ENCODE measurements at regions not wholly inside any gene's neighbourhood (a gene's known extent, or its start where the extent isn't known, plus 50 kb on each side); places are given as distances from the start of the nearest gene placed in this dataset.
"Not testable (repeated sequence)": the region's sequence is repeated elsewhere in the genome, so short reads cannot be mapped to it uniquely, and the experiment has no call there.

DNA sequence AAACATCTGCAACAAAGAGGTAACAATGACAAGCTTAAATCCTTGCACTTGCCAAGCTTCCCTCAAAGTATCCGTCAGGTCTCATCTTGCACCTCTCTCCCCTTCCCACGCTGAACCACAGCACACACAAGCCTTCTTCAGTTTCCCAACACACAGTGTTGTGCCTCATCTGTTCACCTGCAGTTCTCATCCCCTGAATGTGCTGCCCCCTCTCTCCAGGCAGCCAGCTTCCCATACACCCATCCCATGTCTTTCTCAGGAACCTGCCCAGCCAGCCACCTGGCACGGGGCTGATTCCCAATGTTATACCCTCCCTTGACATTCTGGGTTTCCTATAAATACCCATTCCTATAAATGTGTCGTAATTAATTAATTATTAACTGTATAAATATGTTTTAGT lies 314.8 kb downstream of the PRELID2 start:
- H3K36me3 ChIP-seq (ENCODE audit: insufficient read depth, low read length): no peaks in the 10 kb centered on the region

DNA sequence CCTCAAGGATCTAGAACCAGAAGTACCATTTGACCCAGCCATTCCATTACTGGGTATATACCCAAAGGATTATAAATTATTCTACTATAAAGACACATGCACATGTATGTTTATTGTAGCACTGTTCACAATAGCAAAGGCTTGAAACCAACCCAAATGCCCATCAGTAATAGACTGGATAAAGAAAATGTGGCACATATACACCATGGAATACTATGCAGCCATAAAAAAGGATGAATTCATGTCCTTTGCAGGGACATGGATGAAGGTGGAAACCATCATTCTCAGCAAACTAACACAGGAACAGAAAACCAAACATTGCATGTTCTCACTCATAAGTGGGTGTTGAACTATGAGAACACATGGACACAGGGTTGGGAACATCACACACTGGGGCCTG lies 317.6 kb downstream of the PRELID2 start:
- not testable (repeated sequence) for H4K20me1 ChIP-seq (ENCODE audit: insufficient read depth, low read length); H3K9ac ChIP-seq (ENCODE audit: low read depth, low read length); H2AFZ ChIP-seq (ENCODE audit: low read depth, low read length); ATAC-seq (ENCODE audit: insufficient read depth, low read depth); H3K9me3 ChIP-seq (ENCODE audit: insufficient read depth, low read length, severe bottlenecking); H3K79me2 ChIP-seq (ENCODE audit: insufficient read depth, low read length); H3K4me2 ChIP-seq (ENCODE audit: insufficient read depth, low read length); DNase-seq; H3K4me1 ChIP-seq (ENCODE audit: insufficient read depth, low read length); H3K27ac ChIP-seq (ENCODE audit: low read length); H3K4me3 ChIP-seq (ENCODE audit: low read depth in 1 of 2, low read length in 2 of 2); H3K36me3 ChIP-seq (ENCODE audit: insufficient read depth, low read length); H3K27me3 ChIP-seq (ENCODE audit: insufficient read depth, low read length, poor library complexity)

More for the DNA sequence above, 314.8 kb downstream of the PRELID2 start:
- Histone ChIP-seq H3K79me2 (ENCODE audit: insufficient read depth, low read length) (no peaks in the 10 kb centered on the region), H3K4me1 (ENCODE audit: insufficient read depth, low read length) (no peaks in the 10 kb centered on the region), H3K27me3 (ENCODE audit: insufficient read depth, low read length, poor library complexity) (no peaks in the 10 kb centered on the region), H4K20me1 (ENCODE audit: insufficient read depth, low read length) (no peaks in the 10 kb centered on the region), H3K9me3 (ENCODE audit: insufficient read depth, low read length, severe bottlenecking) (no peaks in the 10 kb centered on the region), H3K27ac (ENCODE audit: low read length) (no peak overlapping the region), H3K4me2 (ENCODE audit: insufficient read depth, low read length) (no peak overlapping the region), H3K9ac (ENCODE audit: low read depth, low read length) (no peak overlapping the region), H2AFZ (ENCODE audit: low read depth, low read length) (no peak overlapping the region), H3K4me3 (ENCODE audit: low read depth in 1 of 2, low read length in 2 of 2) (no peak overlapping the region)
- DNase-seq: no peak
- ATAC-seq (ENCODE audit: insufficient read depth, low read depth): no peak
- TF ChIP-seq, protein P1, sequence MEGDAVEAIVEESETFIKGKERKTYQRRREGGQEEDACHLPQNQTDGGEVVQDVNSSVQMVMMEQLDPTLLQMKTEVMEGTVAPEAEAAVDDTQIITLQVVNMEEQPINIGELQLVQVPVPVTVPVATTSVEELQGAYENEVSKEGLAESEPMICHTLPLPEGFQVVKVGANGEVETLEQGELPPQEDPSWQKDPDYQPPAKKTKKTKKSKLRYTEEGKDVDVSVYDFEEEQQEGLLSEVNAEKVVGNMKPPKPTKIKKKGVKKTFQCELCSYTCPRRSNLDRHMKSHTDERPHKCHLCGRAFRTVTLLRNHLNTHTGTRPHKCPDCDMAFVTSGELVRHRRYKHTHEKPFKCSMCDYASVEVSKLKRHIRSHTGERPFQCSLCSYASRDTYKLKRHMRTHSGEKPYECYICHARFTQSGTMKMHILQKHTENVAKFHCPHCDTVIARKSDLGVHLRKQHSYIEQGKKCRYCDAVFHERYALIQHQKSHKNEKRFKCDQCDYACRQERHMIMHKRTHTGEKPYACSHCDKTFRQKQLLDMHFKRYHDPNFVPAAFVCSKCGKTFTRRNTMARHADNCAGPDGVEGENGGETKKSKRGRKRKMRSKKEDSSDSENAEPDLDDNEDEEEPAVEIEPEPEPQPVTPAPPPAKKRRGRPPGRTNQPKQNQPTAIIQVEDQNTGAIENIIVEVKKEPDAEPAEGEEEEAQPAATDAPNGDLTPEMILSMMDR (IDR thresholded peaks at IDR 0.05; ENCODE audit: borderline replicate concordance, extremely low read depth, low read length, poor library complexity, severe bottlenecking): no peak
- no peak for TF ChIP-seq EZH2 (IDR thresholded peaks at IDR 0.05; ENCODE audit: borderline replicate concordance, low read depth, low read length, severe bottlenecking)

- TF ChIP-seq, protein P1 (IDR thresholded peaks at IDR 0.05; ENCODE audit: borderline replicate concordance, extremely low read depth, low read length, poor library complexity, severe bottlenecking): no peak
- no peak for TF ChIP-seq EZH2 (IDR thresholded peaks at IDR 0.05; ENCODE audit: borderline replicate concordance, low read depth, low read length, severe bottlenecking)
- Histone ChIP-seq H2AFZ (ENCODE audit: low read depth, low read length) (no peak overlapping the region), H3K27ac (ENCODE audit: low read length) (no peak overlapping the region), H3K9me3 (ENCODE audit: insufficient read depth, low read length, severe bottlenecking) (no peaks in the 10 kb centered on the region), H3K36me3 (ENCODE audit: insufficient read depth, low read length) (no peaks in the 10 kb centered on the region), H3K4me2 (ENCODE audit: insufficient read depth, low read length) (no peak overlapping the region), H3K9ac (ENCODE audit: low read depth, low read length) (no peak overlapping the region), H4K20me1 (ENCODE audit: insufficient read depth, low read length) (no peaks in the 10 kb centered on the region), H3K4me3 (ENCODE audit: low read depth in 1 of 2, low read length in 2 of 2) (no peak overlapping the region), H3K79me2 (ENCODE audit: insufficient read depth, low read length) (no peaks in the 10 kb centered on the region), H3K27me3 (ENCODE audit: insufficient read depth, low read length, poor library complexity) (no peaks in the 10 kb centered on the region), H3K4me1 (ENCODE audit: insufficient read depth, low read length) (no peaks in the 10 kb centered on the region)
- DNase-seq (no peak), ATAC-seq (ENCODE audit: insufficient read depth, low read depth) (no peak)
These were observed 323.8 kb downstream of the PRELID2 start for GRCh38 chr5:145511351-145511750.

DNA sequence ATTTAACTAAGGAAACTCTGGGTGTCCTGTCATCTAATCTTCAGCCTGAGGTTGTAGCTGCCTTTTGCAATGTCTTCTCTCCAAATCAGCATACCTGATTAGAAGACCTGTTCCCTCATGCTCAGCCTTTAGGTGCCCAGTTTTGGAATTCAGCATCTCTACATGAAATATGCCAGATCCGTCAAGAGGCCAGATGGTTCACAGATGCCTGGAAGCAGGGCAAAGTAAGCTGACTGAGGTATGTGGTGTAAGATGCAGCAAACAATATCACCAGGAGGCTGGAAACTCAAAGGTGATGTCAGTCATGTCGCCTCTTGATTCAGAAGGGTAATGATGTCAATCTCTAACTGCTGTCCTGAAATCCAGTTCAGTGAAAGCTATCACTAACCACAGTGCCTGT lies 324.4 kb downstream of the PRELID2 start:
- H3K4me2 ChIP-seq (ENCODE audit: insufficient read depth, low read length): no peak overlapping the region
- no peaks in the 10 kb centered on the region for H3K36me3 ChIP-seq (ENCODE audit: insufficient read depth, low read length)
- no peak for TF ChIP-seq EZH2 (IDR thresholded peaks at IDR 0.05; ENCODE audit: borderline replicate concordance, low read depth, low read length, severe bottlenecking)
- TF ChIP-seq, protein P1 (IDR thresholded peaks at IDR 0.05; ENCODE audit: borderline replicate concordance, extremely low read depth, low read length, poor library complexity, severe bottlenecking): no peak
- no peak overlapping the region for H2AFZ ChIP-seq (ENCODE audit: low read depth, low read length)
- no peaks in the 10 kb centered on the region for H3K4me1 ChIP-seq (ENCODE audit: insufficient read depth, low read length)
- DNase-seq (no peak), ATAC-seq (ENCODE audit: insufficient read depth, low read depth) (no peak)
- no peak overlapping the region for H3K4me3 ChIP-seq (ENCODE audit: low read depth in 1 of 2, low read length in 2 of 2)
- no peaks in the 10 kb centered on the region for H3K27me3 ChIP-seq (ENCODE audit: insufficient read depth, low read length, poor library complexity)
- H3K27ac ChIP-seq (ENCODE audit: low read length): no peak overlapping the region
- no peak overlapping the region for H3K9ac ChIP-seq (ENCODE audit: low read depth, low read length)
- H4K20me1 ChIP-seq (ENCODE audit: insufficient read depth, low read length): no peaks in the 10 kb centered on the region
- H3K79me2 ChIP-seq (ENCODE audit: insufficient read depth, low read length): no peaks in the 10 kb centered on the region
- no peaks in the 10 kb centered on the region for H3K9me3 ChIP-seq (ENCODE audit: insufficient read depth, low read length, severe bottlenecking)
